ENCODE measurements at regions not wholly inside any gene's neighbourhood (a gene's known extent, or its start where the extent isn't known, plus 50 kb on each side); places are given as distances from the start of the nearest gene placed in this dataset.
A peak's percentile ranks its signal among the peaks of the same experiment; 100 is the strongest.

GRCh38 chr13:36750046-36750445 lies 69.0 kb upstream of the RFXAP start:
- no peak for DNase-seq

- DNase-seq = no peak
Measured at GRCh38 chr13:36750461-36750860, 68.6 kb upstream of the RFXAP start.

GRCh38 chr13:36750946-36751345 lies 68.1 kb upstream of the RFXAP start:
- no peak for DNase-seq

GRCh38 chr13:36752673-36753072 lies 66.3 kb upstream of the RFXAP start:
- no peak for DNase-seq

- DNase-seq = no peak
Measured at GRCh38 chr13:36753176-36753575, 65.8 kb upstream of the RFXAP start.

- DNase-seq = no peak
Measured at GRCh38 chr13:36758345-36758744, 60.7 kb upstream of the RFXAP start.

- DNase-seq = no peak
Measured at GRCh38 chr13:36763126-36763722, 55.8 kb upstream of the RFXAP start.

GRCh38 chr13:36764536-36764935 lies 54.5 kb upstream of the RFXAP start:
- no peak for DNase-seq

- DNase-seq = no peak
Measured at GRCh38 chr13:36764957-36765356, 54.1 kb upstream of the RFXAP start.

GRCh38 chr13:36766295-36766694 lies 52.7 kb upstream of the RFXAP start:
- DNase-seq = peak; percentile 73

- no peak for DNase-seq
Measured at GRCh38 chr13:36767276-36767675, 51.7 kb upstream of the RFXAP start.

- no peak for DNase-seq
Measured at GRCh38 chr13:36769126-36769525, 49.9 kb upstream of the RFXAP start.

Data from NCI-H226 (cell line).